ENCODE measurements at regions not wholly inside any gene's neighbourhood (a gene's known extent, or its start where the extent isn't known, plus 50 kb on each side); places are given as distances from the start of the nearest gene placed in this dataset.

DNA sequence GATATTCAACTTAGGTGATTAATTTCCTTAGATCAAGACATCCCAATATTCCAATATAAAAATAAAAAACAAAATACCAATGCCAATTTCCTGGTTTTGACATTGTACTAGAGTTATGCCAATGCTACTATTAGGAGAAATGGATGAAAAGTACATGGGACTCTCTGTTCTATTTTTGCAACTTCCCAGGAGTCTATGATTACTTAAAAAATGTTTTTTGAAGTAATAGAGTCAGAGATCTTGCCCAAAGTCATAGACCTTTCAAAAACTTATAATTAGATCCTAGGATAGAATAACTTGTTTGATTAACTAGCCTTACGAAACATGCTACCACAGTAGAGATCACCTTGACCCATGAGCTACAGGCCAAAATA, 73.6 kb upstream of the MAOA start:
- no peaks in the 10 kb centered on the region for H4K20me1 ChIP-seq (ENCODE audit: insufficient read depth, low read length)
- no peaks in the 10 kb centered on the region for H3K79me2 ChIP-seq (ENCODE audit: insufficient read depth, low read depth, low read length)
- no peak overlapping the region for H3K4me2 ChIP-seq (ENCODE audit: low read length)
- no peak overlapping the region for H3K27ac ChIP-seq (ENCODE audit: low read depth, low read length, poor library complexity, severe bottlenecking)
- no peaks in the 10 kb centered on the region for H3K9me3 ChIP-seq (ENCODE audit: low read length)
- no peaks in the 10 kb centered on the region for H3K36me3 ChIP-seq (ENCODE audit: insufficient read depth, low read length)
- no peak overlapping the region for H2AFZ ChIP-seq (ENCODE audit: low read length)
- no peak for TF ChIP-seq EZH2phosphoT487 (IDR thresholded peaks at IDR 0.05; ENCODE audit: borderline replicate concordance, low read depth, low read length)
- TF ChIP-seq, protein P1, sequence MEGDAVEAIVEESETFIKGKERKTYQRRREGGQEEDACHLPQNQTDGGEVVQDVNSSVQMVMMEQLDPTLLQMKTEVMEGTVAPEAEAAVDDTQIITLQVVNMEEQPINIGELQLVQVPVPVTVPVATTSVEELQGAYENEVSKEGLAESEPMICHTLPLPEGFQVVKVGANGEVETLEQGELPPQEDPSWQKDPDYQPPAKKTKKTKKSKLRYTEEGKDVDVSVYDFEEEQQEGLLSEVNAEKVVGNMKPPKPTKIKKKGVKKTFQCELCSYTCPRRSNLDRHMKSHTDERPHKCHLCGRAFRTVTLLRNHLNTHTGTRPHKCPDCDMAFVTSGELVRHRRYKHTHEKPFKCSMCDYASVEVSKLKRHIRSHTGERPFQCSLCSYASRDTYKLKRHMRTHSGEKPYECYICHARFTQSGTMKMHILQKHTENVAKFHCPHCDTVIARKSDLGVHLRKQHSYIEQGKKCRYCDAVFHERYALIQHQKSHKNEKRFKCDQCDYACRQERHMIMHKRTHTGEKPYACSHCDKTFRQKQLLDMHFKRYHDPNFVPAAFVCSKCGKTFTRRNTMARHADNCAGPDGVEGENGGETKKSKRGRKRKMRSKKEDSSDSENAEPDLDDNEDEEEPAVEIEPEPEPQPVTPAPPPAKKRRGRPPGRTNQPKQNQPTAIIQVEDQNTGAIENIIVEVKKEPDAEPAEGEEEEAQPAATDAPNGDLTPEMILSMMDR (conservative IDR thresholded peaks at IDR 0.05; ENCODE audit: low read length) = no peak
- no peaks in the 10 kb centered on the region for H3K4me1 ChIP-seq (ENCODE audit: insufficient read depth, low read length, poor library complexity, severe bottlenecking)
- no peak for DNase-seq (ENCODE audit: low spot score)
- ChIA-PET CTCF (ENCODE audit: unreplicated experiment) (no interaction called here), POLR2A (no interaction called here)
- no peaks in the 10 kb centered on the region for H3K9me2 ChIP-seq (ENCODE audit: insufficient read depth, low read length)
- no peak overlapping the region for H3K4me3 ChIP-seq (ENCODE audit: low read depth, low read length, poor library complexity, severe bottlenecking)
- intact Hi-C loops (cut with micrococcal nuclease; ENCODE audit: unreplicated experiment) = no loop called here
- no TSS peak for BruUV-seq (replicated peaks)

GRCh38 chrX:43585922-43586321, 70.2 kb upstream of the MAOA start:
- TF ChIP-seq EZH2phosphoT487 (IDR thresholded peaks at IDR 0.05; ENCODE audit: borderline replicate concordance, low read depth, low read length) = no peak
- TF ChIP-seq, protein P1 (conservative IDR thresholded peaks at IDR 0.05; ENCODE audit: low read length) = no peak
- Histone ChIP-seq H3K4me2 (ENCODE audit: low read length) (no peak overlapping the region), H3K36me3 (ENCODE audit: insufficient read depth, low read length) (no peaks in the 10 kb centered on the region), H3K9me3 (ENCODE audit: low read length) (no peaks in the 10 kb centered on the region), H4K20me1 (ENCODE audit: insufficient read depth, low read length) (no peaks in the 10 kb centered on the region), H3K9me2 (ENCODE audit: insufficient read depth, low read length) (no peaks in the 10 kb centered on the region), H3K79me2 (ENCODE audit: insufficient read depth, low read depth, low read length) (no peaks in the 10 kb centered on the region), H3K27ac (ENCODE audit: low read depth, low read length, poor library complexity, severe bottlenecking) (no peak overlapping the region), H3K4me1 (ENCODE audit: insufficient read depth, low read length, poor library complexity, severe bottlenecking) (no peaks in the 10 kb centered on the region), H2AFZ (ENCODE audit: low read length) (no peak overlapping the region), H3K4me3 (ENCODE audit: low read depth, low read length, poor library complexity, severe bottlenecking) (no peak overlapping the region)
- no peak for DNase-seq (ENCODE audit: low spot score)
- intact Hi-C loops (cut with micrococcal nuclease; ENCODE audit: unreplicated experiment) = no loop called here
- POLR2A ChIA-PET = no interaction called here
- CTCF ChIA-PET (ENCODE audit: unreplicated experiment) = no interaction called here
- BruUV-seq (replicated peaks) = no TSS peak

GRCh38 chrX:43586830-43587229, 69.3 kb upstream of the MAOA start:
- Histone ChIP-seq H4K20me1 (ENCODE audit: insufficient read depth, low read length) (no peaks in the 10 kb centered on the region), H3K9me3 (ENCODE audit: low read length) (no peaks in the 10 kb centered on the region), H3K27ac (ENCODE audit: low read depth, low read length, poor library complexity, severe bottlenecking) (no peak overlapping the region), H3K36me3 (ENCODE audit: insufficient read depth, low read length) (no peaks in the 10 kb centered on the region), H2AFZ (ENCODE audit: low read length) (no peak overlapping the region), H3K9me2 (ENCODE audit: insufficient read depth, low read length) (no peaks in the 10 kb centered on the region), H3K79me2 (ENCODE audit: insufficient read depth, low read depth, low read length) (no peaks in the 10 kb centered on the region), H3K4me1 (ENCODE audit: insufficient read depth, low read length, poor library complexity, severe bottlenecking) (no peaks in the 10 kb centered on the region), H3K4me2 (ENCODE audit: low read length) (no peak overlapping the region), H3K4me3 (ENCODE audit: low read depth, low read length, poor library complexity, severe bottlenecking) (no peak overlapping the region)
- ChIA-PET POLR2A (no interaction called here), CTCF (ENCODE audit: unreplicated experiment) (no interaction called here)
- no peak for DNase-seq (ENCODE audit: low spot score)
- TF ChIP-seq EZH2phosphoT487 (IDR thresholded peaks at IDR 0.05; ENCODE audit: borderline replicate concordance, low read depth, low read length) = no peak
- intact Hi-C loops (cut with micrococcal nuclease; ENCODE audit: unreplicated experiment) = no loop called here
- no TSS peak for BruUV-seq (replicated peaks)
